Activated T-cell treated with anti-CD3 and anti-CD28 coated beads, Interleukin-2, amount 50 U/mL, for 4 hours (primary cell): ENCODE measurements at regions not wholly inside any gene's neighbourhood (a gene's known extent, or its start where the extent isn't known, plus 50 kb on each side); places are given as distances from the start of the nearest gene placed in this dataset.

Experiments used
- ATAC-seq, 2 donors: fragments of 200-7000 bp; cut with Tn5 transposase; one replicate each; pipeline ENCODE4 v1.10.0; 2021
- DNase-seq: peaks from one replicate; pipeline ENCODE4 v3.0.0-alpha.2; 2020
- H3K27me3 Mint-ChIP-seq: one replicate; pipeline ENCODE4 v1.8.0; 2021; ENCODE audit warnings: low read depth, mixed read lengths
- H3K36me3 Mint-ChIP-seq: one replicate; pipeline ENCODE4 v1.8.0; 2022; ENCODE audit warnings: mixed read lengths; ENCODE audit not compliant: insufficient read depth
- H3K4me1 Mint-ChIP-seq: one replicate; pipeline ENCODE4 v1.8.0; 2021; ENCODE audit warnings: low read depth, mixed read lengths
- H3K4me3 Mint-ChIP-seq: one replicate; pipeline ENCODE4 v1.8.0; 2021; ENCODE audit warnings: mild to moderate bottlenecking, moderate library complexity, mixed read lengths
- H3K9me3 Mint-ChIP-seq: one replicate; pipeline ENCODE4 v1.8.0; 2021; ENCODE audit warnings: mixed read lengths

GRCh38 chr17:71142333-71142732, 973.0 kb downstream of the KCNJ2 start:
- no peak overlapping the region for H3K4me3 Mint-ChIP-seq
- H3K9me3 Mint-ChIP-seq = peaks cover 6% of the 10 kb centered on the region
- DNase-seq (no peak), ATAC-seq (no peak)
- H3K36me3 Mint-ChIP-seq = no peaks in the 10 kb centered on the region
- no peaks in the 10 kb centered on the region for H3K4me1 Mint-ChIP-seq
- H3K27me3 Mint-ChIP-seq = no peaks in the 10 kb centered on the region

DNA sequence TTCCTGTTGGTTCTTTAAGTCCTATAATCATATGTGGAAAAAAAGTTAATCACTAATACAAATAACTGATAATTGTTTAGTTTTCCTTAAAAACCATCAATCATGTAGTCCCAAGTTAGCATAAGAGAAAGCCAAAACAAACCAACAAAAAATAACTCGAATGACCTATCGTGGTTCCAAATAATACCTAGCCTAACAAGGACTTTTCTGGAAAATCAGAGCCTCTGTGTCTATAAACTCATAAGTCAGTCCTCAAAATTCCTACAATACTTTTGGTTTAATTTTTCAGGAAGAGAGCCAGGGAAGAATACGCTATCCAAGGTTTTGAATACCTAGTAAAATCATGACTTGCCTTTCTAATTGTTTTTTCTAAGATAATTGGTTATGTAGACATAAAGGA, 975.3 kb upstream of the SOX9 start:
- Mint-ChIP-seq H3K27me3 (no peaks in the 10 kb centered on the region), H3K9me3 (peaks cover 3% of the 10 kb centered on the region), H3K36me3 (no peaks in the 10 kb centered on the region), H3K4me3 (no peak overlapping the region), H3K4me1 (no peaks in the 10 kb centered on the region)
- ATAC-seq (no peak), DNase-seq (no peak)

- no peak for DNase-seq
Observed at GRCh38 chr17:71147906-71148305, 972.9 kb upstream of the SOX9 start.

DNA sequence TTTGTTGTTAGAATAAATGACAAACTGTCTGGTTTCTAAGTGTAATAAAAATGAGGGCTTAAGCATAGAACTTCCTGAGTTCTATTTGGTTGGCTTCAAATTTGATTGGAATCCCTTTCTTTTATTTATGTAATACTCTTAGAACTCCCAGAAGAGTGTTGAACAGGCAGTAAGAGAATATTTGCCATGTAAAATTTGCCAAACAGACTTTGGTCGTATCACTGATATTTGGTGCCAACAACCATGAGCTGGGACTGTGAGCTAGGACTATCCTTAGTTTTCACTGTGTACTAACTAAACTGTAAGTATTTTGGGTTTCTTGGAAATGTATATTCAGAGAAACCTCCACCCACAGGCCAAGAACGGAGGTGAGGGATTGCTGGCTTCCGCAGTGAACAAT, 971.2 kb upstream of the SOX9 start:
- no peaks in the 10 kb centered on the region for H3K9me3 Mint-ChIP-seq
- no peaks in the 10 kb centered on the region for H3K4me1 Mint-ChIP-seq
- no peak overlapping the region for H3K4me3 Mint-ChIP-seq
- no peaks in the 10 kb centered on the region for H3K36me3 Mint-ChIP-seq
- ATAC-seq (no peak), DNase-seq (no peak)
- H3K27me3 Mint-ChIP-seq = no peaks in the 10 kb centered on the region

More at GRCh38 chr17:71147906-71148305, 972.9 kb upstream of the SOX9 start:
- ATAC-seq = no peak
- H3K9me3 Mint-ChIP-seq = no peaks in the 10 kb centered on the region
- no peaks in the 10 kb centered on the region for H3K36me3 Mint-ChIP-seq
- H3K27me3 Mint-ChIP-seq = no peaks in the 10 kb centered on the region
- no peaks in the 10 kb centered on the region for H3K4me1 Mint-ChIP-seq
- no peak overlapping the region for H3K4me3 Mint-ChIP-seq

DNA sequence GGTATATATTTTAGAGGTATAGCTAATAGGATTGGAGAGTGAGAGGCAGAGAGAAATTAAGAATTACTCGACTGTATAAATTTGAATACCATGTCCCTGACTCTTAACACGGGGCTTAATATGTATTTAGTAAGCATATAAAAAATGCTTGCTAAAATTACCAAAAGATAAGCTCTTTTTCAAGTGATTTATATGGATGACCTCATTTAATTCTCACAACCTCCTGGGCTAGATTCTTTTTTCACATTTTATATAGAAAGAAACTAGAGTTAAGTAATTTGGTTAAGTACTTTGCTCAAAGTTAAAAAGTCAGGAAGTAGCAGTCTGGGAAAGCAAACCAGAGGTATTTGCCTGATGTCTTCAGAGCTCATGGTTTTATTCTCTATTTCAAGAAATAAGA, 963.5 kb upstream of the SOX9 start:
- H3K36me3 Mint-ChIP-seq = no peaks in the 10 kb centered on the region
- ATAC-seq (no peak), DNase-seq (no peak)
- H3K27me3 Mint-ChIP-seq = no peaks in the 10 kb centered on the region
- H3K9me3 Mint-ChIP-seq = peaks cover 3% of the 10 kb centered on the region
- H3K4me1 Mint-ChIP-seq = no peaks in the 10 kb centered on the region
- H3K4me3 Mint-ChIP-seq = no peak overlapping the region

DNA sequence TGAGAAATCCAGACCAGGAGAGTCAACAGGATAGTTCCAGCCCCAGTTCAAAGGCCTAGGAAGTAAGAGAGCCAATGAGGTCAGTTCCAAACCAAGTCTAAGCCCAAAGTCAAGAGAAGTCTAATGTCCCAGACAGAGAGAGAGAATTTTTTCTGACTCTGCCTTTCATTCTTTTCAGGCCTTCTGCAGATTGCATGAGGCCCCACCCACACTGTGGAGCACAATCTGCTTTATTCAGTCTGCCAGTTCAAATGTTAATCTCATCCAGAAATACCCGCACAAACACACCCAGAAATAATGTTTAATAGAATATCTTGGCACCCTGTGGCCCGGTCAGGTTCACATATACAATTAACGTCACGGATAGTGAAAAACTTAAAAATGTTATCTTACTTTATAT, 962.4 kb upstream of the SOX9 start:
- peaks cover 3% of the 10 kb centered on the region for H3K9me3 Mint-ChIP-seq
- no peaks in the 10 kb centered on the region for H3K4me1 Mint-ChIP-seq

GRCh38 chr17:71163121-71163812, 957.6 kb upstream of the SOX9 start:
- peaks cover 3% of the 10 kb centered on the region for H3K9me3 Mint-ChIP-seq
- H3K4me3 Mint-ChIP-seq = no peak overlapping the region
- H3K4me1 Mint-ChIP-seq = no peaks in the 10 kb centered on the region
- H3K36me3 Mint-ChIP-seq = no peaks in the 10 kb centered on the region
- no peak for ATAC-seq
- H3K27me3 Mint-ChIP-seq = no peaks in the 10 kb centered on the region
- DNase-seq = no peak

More for the DNA sequence above, 962.4 kb upstream of the SOX9 start:
- ATAC-seq (no peak), DNase-seq (no peak)
- Mint-ChIP-seq H3K27me3 (no peaks in the 10 kb centered on the region), H3K36me3 (no peaks in the 10 kb centered on the region), H3K4me3 (no peak overlapping the region)

DNA sequence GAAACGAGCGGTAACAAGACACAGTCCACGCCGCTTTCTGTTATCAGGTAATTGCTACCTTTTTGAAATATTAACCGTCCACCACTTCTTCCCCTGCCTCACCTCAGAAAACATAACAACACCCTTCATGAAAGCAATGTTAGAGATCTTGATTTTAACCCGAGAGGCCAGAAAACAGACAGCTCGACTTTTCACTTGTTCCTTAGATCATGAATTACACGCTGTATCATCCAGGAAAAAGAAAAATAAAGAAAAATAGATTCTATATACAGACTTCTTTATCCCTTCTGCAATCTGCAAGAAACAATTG, 957.1 kb upstream of the SOX9 start:
- H3K27me3 Mint-ChIP-seq = no peaks in the 10 kb centered on the region
- peaks cover 3% of the 10 kb centered on the region for H3K9me3 Mint-ChIP-seq
- H3K4me3 Mint-ChIP-seq = no peak overlapping the region
- H3K36me3 Mint-ChIP-seq = no peaks in the 10 kb centered on the region
- ATAC-seq (no peak), DNase-seq (no peak)
- H3K4me1 Mint-ChIP-seq = no peaks in the 10 kb centered on the region

DNA sequence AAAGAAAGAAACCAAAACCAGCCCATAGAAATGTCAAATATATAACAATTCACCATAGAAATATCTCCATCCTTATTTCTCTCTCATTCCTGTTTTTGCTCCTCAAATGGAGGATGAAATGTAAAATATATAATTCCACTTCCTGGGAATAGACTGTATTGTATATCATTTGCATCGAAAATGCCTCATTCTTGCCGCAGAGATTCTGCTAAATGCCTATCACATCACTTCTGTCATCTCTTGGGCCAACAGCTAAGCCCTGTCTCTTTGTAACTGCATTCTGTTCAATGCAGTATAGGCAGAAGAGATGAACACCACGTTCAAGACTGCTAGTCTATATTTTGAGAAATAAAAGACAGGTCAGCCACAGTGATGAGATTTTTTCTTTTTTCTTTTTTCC, 956.3 kb upstream of the SOX9 start:
- H3K36me3 Mint-ChIP-seq = no peaks in the 10 kb centered on the region
- H3K4me3 Mint-ChIP-seq = no peak overlapping the region
- ATAC-seq = no peak
- DNase-seq = no peak
- H3K4me1 Mint-ChIP-seq = no peaks in the 10 kb centered on the region
- H3K9me3 Mint-ChIP-seq = peaks cover 3% of the 10 kb centered on the region
- no peaks in the 10 kb centered on the region for H3K27me3 Mint-ChIP-seq

- Mint-ChIP-seq H3K9me3 (no peaks in the 10 kb centered on the region), H3K4me1 (no peaks in the 10 kb centered on the region), H3K36me3 (no peaks in the 10 kb centered on the region), H3K4me3 (no peak overlapping the region), H3K27me3 (no peaks in the 10 kb centered on the region)
- no peak for ATAC-seq
- no peak for DNase-seq
Observed at GRCh38 chr17:71166311-71166710, 954.5 kb upstream of the SOX9 start.

DNA sequence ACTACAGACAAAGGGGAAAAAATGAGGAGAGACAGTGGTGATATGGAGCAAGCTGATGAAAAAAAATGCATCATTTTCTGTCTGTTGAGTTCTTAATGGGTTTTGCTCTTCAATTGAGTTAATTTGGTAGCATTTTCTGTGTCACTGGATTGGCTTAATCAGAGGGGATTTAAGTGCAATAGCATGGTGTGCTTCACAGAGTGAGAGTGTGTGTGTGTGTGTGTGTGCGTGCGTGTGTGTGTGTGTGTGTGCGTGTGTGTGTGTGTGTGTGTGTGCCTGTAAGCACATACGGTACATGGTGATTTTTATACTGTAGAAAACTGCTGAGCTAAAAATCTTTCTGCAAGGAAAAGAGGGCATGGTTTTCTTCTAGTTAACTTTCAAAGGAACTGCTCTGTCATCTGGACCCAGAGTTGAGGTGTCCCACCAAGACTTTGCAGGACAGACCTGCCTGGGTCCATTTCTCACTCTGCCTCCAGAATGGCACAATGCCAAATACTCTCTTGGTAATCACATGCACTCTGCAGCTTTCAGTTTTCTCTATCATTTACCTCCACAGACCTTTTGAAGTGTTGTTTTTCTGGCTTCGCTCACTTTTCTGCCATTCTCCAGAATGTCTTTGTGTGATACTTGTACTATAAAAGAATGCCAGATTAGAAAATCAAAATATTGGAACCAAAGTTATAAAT, 952.6 kb upstream of the SOX9 start:
- no peaks in the 10 kb centered on the region for H3K27me3 Mint-ChIP-seq
- DNase-seq = no peak
- ATAC-seq = no peak
- no peak overlapping the region for H3K4me3 Mint-ChIP-seq
- H3K4me1 Mint-ChIP-seq = no peaks in the 10 kb centered on the region
- H3K36me3 Mint-ChIP-seq = no peaks in the 10 kb centered on the region
- H3K9me3 Mint-ChIP-seq = peaks cover 7% of the 10 kb centered on the region

DNA sequence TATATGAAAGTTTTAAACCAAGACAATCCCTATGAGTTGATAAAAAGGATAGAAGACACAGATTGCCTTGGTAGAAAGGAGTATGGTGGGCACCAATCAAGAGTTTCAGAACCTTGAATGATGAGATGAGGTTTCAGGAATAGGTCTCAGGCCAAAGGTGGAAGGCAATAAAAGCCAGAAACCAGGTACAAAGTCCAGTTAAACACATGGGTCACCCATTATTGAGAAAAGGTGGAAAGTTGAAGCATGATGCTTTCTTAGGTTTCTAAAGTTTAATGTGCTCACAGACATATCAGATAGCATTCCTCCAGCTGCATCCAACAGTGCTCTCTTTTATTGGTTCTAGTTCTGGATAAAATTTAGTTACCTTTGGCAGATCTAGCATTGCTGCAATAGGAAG, 950.8 kb upstream of the SOX9 start:
- no peak for DNase-seq
- H3K4me3 Mint-ChIP-seq = no peak overlapping the region
- H3K36me3 Mint-ChIP-seq = no peaks in the 10 kb centered on the region
- H3K4me1 Mint-ChIP-seq = no peaks in the 10 kb centered on the region
- ATAC-seq = no peak
- no peaks in the 10 kb centered on the region for H3K27me3 Mint-ChIP-seq
- H3K9me3 Mint-ChIP-seq = peaks cover 7% of the 10 kb centered on the region

GRCh38 chr17:71171270-71171669, 949.5 kb upstream of the SOX9 start:
- no peak overlapping the region for H3K4me3 Mint-ChIP-seq
- no peaks in the 10 kb centered on the region for H3K36me3 Mint-ChIP-seq
- H3K27me3 Mint-ChIP-seq = no peaks in the 10 kb centered on the region
- no peaks in the 10 kb centered on the region for H3K4me1 Mint-ChIP-seq
- no peak for ATAC-seq
- peaks cover 10% of the 10 kb centered on the region for H3K9me3 Mint-ChIP-seq
- no peak for DNase-seq

DNA sequence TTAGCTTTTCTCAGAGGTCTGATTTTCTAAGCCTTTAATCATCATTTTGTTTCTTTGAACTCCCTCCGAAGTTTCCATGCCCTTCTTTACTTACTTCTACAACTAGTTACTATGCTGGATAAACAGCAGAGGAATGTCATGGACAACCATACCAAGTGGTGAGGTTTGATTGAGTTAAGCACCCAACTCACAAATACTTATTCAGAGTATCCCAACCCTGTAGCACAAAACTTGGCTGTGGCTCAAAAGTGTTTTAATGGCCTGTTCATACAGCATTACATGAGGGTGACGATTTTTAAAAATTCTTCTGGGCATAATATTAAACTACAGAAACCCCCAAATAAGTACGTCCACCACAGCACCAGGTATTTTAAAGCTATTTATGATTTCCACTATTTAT, 946.8 kb upstream of the SOX9 start:
- H3K4me3 Mint-ChIP-seq = no peak overlapping the region

DNA sequence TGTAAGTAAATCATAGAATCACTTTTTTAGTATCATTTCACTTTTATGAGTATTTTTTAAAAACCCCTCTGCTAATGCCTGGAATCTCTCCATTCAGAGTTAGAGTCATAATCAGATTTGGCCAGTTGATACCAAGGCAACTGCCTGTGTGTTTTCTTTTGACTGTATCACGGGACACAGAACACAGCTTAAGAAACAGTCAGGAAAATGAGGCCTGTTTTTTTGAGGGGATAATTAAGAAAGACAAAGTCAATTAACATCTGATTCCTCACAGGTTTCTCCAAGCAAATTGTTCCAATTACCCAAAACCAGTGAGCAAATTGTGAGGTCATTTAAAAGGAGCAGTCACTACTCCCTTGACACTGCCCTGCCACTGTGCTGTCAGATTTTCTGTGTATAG, 944.5 kb upstream of the SOX9 start:
- Mint-ChIP-seq H3K36me3 (no peaks in the 10 kb centered on the region), H3K9me3 (peaks cover 10% of the 10 kb centered on the region), H3K27me3 (no peaks in the 10 kb centered on the region), H3K4me3 (no peak overlapping the region), H3K4me1 (no peaks in the 10 kb centered on the region)
- DNase-seq (no peak), ATAC-seq (no peak)

More for the DNA sequence above, 946.8 kb upstream of the SOX9 start:
- no peak for DNase-seq
- no peaks in the 10 kb centered on the region for H3K4me1 Mint-ChIP-seq
- ATAC-seq = no peak
- H3K9me3 Mint-ChIP-seq = peaks cover 10% of the 10 kb centered on the region
- H3K27me3 Mint-ChIP-seq = no peaks in the 10 kb centered on the region
- H3K36me3 Mint-ChIP-seq = no peaks in the 10 kb centered on the region
